Brain microvascular endothelial cell (primary cell): ENCODE measurements at regions not wholly inside any gene's neighbourhood (a gene's known extent, or its start where the extent isn't known, plus 50 kb on each side); places are given as distances from the start of the nearest gene placed in this dataset.
A peak's percentile ranks its signal among the peaks of the same experiment; 100 is the strongest.

Source experiments
- DNase-seq: peaks from one replicate; pipeline ENCODE4 v3.0.0-alpha.2; 2020
- H3K27ac ChIP-seq: fragments of 250-450 bp; sonication (Bioruptor Pico); 2 replicates; pipeline ENCODE4 v1.5.1; 2020; ENCODE audit warnings: mild to moderate bottlenecking, moderate library complexity
- H3K27me3 ChIP-seq: fragments of 250-450 bp; sonication (Bioruptor Pico); replicated peaks from 2 replicates; pipeline ENCODE4 v1.5.1; 2020; ENCODE audit warnings: mild to moderate bottlenecking
- H3K36me3 ChIP-seq: fragments of 250-450 bp; sonication (Bioruptor Pico); replicated peaks from 2 replicates; pipeline ENCODE4 v1.5.1; 2020; ENCODE audit warnings: mild to moderate bottlenecking
- H3K4me3 ChIP-seq: 2 replicates; pipeline ENCODE4 v1.5.1; 2011; ENCODE audit warnings: low read depth, mild to moderate bottlenecking, control low read depth, low read length, moderate library complexity
- in situ Hi-C: cut with HindIII; loops from 2 replicates; pipeline ENCODE4 v1.10.0; 2017; ENCODE audit warnings: low sequenced_read_pairs, low pct_ligation_motif_present
- TF ChIP-seq, protein P1 (sequence below): IDR thresholded peaks from 2 replicates; pipeline ENCODE4 v1.5.1; 2011; ENCODE audit warnings: low read depth, mild to moderate bottlenecking, moderate library complexity, low read length, control low read depth, inconsistent platforms; ENCODE audit errors: missing control alignments

DNA sequence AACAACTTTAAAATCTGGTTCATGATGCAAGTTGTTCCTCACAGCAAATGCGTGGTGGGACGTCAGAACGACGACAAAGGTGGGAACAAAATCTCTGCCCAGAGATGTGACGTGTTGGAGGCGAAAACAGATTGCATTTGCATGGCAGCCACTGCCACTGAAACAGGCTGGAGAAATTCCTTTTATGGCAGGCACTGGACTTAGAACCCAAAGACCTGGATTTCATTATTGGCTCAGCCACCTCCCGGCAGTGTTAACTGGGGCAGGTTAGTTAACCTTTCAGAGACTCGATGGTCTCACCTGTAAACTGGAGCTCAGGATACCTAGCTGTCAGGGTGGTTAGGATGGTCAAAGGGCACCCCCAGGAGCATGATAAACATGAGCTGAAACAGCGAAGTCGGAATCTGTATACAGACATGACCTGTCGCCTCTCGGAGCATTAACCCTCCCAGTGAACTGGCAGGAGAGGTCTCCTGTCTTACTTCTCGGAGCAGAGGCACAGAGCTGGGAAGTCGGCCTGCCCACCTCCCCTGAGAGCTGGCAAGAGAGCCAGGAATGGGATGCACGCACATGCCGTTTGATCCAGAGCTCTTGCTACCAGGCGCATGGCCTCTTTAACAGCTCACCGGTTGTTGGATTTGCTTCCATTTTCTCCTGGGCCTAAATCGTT, 59.2 kb upstream of the TARBP1 start:
- Histone ChIP-seq H3K4me3 (no peak overlapping the region), H3K27ac (no peak overlapping the region), H3K36me3 (no peaks in the 10 kb centered on the region), H3K27me3 (no peaks in the 10 kb centered on the region)
- TF ChIP-seq, protein P1, sequence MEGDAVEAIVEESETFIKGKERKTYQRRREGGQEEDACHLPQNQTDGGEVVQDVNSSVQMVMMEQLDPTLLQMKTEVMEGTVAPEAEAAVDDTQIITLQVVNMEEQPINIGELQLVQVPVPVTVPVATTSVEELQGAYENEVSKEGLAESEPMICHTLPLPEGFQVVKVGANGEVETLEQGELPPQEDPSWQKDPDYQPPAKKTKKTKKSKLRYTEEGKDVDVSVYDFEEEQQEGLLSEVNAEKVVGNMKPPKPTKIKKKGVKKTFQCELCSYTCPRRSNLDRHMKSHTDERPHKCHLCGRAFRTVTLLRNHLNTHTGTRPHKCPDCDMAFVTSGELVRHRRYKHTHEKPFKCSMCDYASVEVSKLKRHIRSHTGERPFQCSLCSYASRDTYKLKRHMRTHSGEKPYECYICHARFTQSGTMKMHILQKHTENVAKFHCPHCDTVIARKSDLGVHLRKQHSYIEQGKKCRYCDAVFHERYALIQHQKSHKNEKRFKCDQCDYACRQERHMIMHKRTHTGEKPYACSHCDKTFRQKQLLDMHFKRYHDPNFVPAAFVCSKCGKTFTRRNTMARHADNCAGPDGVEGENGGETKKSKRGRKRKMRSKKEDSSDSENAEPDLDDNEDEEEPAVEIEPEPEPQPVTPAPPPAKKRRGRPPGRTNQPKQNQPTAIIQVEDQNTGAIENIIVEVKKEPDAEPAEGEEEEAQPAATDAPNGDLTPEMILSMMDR, result no peak
- no peak for DNase-seq
- in situ Hi-C loops, result no loop called here

DNA sequence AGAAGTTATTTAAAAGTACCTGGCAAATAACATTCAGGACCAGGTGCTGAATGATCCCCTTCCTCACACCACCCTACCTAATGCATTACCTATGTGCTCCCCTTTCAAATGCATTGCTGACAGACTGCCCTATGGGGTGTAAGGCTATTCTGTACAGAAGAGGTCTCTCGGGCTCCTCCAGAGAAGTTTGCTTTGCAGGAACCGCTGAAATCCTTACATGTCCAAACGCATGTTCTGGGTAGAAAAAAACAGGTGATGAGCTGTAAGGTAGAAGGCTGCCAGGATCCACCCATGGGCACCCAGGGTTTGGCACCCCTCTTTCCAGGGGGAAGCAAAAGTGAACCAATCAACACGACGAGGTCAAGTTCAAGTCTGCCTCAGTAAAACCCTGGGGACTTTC, 58.3 kb upstream of the TARBP1 start:
- TF ChIP-seq, protein P1, result no peak
- in situ Hi-C loops, result no loop called here
- H3K4me3 ChIP-seq, result no peak overlapping the region
- DNase-seq, result no peak
- no peak overlapping the region for H3K27ac ChIP-seq
- no peaks in the 10 kb centered on the region for H3K27me3 ChIP-seq
- H3K36me3 ChIP-seq, result no peaks in the 10 kb centered on the region

DNA sequence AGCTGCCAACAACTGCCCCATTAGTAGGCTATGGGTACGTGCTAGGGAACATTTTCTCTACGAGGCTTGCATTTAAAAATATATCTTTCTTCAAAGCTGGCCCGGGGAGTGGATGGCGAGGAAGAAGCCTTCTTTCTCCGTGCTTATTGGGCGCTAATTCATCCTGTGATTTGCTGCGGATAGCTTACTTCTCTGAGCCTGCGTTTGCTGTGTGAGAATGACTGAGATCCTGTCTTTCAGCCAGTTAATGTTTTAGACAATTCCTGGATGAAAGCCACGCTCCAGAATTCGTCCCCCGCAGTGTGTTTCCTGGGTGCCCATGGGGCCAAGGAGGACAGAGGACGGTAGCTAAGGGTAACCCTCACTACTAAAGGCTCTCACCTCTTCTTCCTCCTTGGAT, 57.8 kb upstream of the TARBP1 start:
- H3K27ac ChIP-seq, result no peak overlapping the region
- in situ Hi-C loops, result no loop called here
- H3K27me3 ChIP-seq, result no peaks in the 10 kb centered on the region
- TF ChIP-seq, protein P1, result no peak
- H3K36me3 ChIP-seq, result no peaks in the 10 kb centered on the region
- DNase-seq, result no peak
- H3K4me3 ChIP-seq, result no peak overlapping the region

DNA sequence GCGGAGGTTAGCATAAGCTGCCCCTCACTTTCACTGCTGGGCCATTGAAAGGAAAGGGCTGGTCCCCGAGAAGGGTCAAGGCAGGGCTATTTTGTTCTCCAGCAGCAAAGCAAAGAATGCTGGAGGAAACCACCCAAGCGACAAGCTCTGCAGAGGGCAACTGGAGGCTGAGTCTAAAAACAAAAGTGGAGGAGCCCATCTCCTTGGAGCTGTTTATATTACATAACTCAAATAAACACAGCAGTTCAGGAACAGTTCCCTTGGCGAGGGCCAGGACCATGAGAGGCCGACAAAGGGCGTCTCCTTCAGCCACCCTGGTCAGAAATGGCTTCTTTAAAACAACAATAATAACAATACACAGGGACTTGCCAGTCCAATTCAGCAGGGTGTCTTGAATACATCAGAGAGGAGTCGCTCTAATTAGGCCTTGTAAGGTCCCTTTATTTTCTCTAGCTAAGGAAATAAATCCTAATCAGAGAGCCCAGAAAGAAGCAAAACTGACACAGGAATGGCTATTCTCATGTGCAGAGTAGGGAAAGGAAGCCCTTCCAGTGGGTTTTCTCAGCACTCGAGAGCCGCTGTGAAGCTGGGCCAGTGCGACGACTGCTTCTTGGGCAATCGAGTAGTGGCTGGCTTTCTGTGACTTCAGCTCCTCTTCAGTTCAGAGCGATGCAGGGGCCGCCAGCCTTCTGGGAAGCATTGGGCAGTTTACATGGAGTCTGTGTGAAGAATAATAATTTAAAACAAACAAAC, 57.0 kb upstream of the TARBP1 start:
- TF ChIP-seq, protein P1, result no peak
- peak overlapping the region; percentile 31 for H3K27ac ChIP-seq
- H3K27me3 ChIP-seq, result no peaks in the 10 kb centered on the region
- no peaks in the 10 kb centered on the region for H3K36me3 ChIP-seq
- no peak overlapping the region for H3K4me3 ChIP-seq
- DNase-seq, result peak; percentile 85
- in situ Hi-C loops, result no loop called here

DNA sequence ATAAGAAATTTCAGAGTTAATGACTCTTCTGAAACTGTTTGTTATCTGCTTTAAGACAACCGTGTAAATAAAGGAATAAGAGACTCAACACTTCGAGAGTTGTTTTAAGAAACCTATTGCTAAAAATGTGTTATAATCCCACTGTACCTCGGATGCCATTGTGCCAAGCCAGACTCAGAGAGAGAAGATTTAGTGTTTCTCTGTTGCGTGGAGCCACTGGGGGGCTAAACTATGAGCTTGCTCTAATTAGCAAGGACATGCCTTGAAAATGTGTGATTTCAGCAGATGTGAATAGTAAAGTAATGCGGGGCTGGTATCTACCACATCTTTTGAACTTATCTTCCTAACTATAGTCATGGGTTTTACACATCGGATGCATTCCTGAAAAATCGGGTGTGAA, 56.2 kb upstream of the TARBP1 start:
- in situ Hi-C loops, result no loop called here
- peak overlapping the region; percentile 91 for H3K27ac ChIP-seq

More for the DNA sequence above, 56.2 kb upstream of the TARBP1 start:
- TF ChIP-seq, protein P1, result no peak
- Histone ChIP-seq H3K4me3 (no peak overlapping the region), H3K27me3 (no peaks in the 10 kb centered on the region), H3K36me3 (no peaks in the 10 kb centered on the region)
- no peak for DNase-seq
